ENCODE measurements at regions not wholly inside any gene's neighbourhood (a gene's known extent, or its start where the extent isn't known, plus 50 kb on each side); places are given as distances from the start of the nearest gene placed in this dataset.

DNA sequence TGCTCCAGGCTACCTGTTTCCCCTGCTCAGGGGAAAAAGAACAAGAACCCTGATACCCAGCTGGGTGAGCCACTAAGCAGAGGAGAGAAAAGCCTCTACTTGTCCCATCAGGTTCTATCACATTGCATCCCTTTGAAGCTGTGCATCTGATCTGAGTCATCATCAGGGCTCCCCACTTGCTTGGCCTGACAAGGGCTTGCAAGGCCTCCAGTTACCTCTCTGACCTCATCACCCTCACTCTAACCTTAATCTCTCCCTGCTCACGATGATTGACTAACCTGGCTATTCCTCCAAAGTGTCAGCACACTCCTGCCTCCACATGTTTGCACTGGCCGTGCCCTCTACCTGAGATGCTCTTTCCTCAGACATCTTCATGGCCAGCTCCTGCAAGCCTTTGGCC, 309.5 kb upstream of the CHD6 start:
- TF ChIP-seq, protein P1, sequence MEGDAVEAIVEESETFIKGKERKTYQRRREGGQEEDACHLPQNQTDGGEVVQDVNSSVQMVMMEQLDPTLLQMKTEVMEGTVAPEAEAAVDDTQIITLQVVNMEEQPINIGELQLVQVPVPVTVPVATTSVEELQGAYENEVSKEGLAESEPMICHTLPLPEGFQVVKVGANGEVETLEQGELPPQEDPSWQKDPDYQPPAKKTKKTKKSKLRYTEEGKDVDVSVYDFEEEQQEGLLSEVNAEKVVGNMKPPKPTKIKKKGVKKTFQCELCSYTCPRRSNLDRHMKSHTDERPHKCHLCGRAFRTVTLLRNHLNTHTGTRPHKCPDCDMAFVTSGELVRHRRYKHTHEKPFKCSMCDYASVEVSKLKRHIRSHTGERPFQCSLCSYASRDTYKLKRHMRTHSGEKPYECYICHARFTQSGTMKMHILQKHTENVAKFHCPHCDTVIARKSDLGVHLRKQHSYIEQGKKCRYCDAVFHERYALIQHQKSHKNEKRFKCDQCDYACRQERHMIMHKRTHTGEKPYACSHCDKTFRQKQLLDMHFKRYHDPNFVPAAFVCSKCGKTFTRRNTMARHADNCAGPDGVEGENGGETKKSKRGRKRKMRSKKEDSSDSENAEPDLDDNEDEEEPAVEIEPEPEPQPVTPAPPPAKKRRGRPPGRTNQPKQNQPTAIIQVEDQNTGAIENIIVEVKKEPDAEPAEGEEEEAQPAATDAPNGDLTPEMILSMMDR (IDR thresholded peaks at IDR 0.05), result no peak
- TF ChIP-seq POLR2A (IDR thresholded peaks at IDR 0.05), result no peak

Data from Peyer's patch (tissue), 4 donors.